GM18868 (cell line): ENCODE measurements at regions not wholly inside any gene's neighbourhood (a gene's known extent, or its start where the extent isn't known, plus 50 kb on each side); places are given as distances from the start of the nearest gene placed in this dataset.

ENCODE experiments used
- ATAC-seq: cut with Tn5 transposase; IDR thresholded peaks from one replicate; pipeline ENCODE4 v1.9.1; 2021; ENCODE audit warnings: mild to moderate bottlenecking, moderate library complexity; ENCODE audit not compliant: unreplicated experiment

DNA sequence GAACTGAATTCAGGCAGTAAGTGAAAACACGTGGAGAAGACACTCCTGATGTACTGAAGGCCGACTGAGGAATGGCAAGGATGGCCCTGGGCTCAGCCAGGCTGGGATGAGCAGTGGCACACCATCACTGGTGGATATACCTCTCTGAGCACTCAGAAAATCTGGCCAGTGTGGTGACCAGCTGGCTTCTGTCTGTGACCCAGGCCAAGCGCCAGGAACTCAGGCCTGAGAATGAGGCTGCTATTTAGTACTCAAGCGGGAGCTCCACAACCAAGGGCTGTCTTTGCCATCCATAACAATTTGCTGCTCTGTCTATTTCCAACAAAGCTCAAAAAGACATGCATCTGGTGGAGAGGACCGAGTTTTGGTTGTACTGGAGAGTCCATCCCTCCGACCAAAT is 586.3 kb downstream of the BCL11B start:
- ATAC-seq, result no peak

DNA sequence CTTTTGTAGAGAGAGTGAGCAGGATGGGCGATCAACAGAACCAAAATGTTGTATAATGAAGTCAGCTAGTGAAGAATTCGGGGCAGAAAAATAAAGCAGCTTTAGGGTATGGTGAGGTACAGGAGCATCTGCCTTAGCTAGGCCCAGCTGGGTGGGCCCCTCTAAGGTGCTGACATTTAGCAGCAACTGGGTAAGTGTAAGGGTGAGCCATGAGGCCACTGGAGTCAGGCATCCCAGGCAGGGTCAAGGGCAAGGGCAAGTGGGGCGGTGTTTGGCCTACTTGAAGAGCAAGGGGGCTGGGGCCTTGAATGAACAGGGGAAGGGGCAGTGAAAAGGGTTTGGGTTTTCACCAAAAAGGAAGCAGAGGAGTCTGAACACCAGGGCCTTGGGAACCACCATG is 583.6 kb downstream of the BCL11B start:
- no peak for ATAC-seq

DNA sequence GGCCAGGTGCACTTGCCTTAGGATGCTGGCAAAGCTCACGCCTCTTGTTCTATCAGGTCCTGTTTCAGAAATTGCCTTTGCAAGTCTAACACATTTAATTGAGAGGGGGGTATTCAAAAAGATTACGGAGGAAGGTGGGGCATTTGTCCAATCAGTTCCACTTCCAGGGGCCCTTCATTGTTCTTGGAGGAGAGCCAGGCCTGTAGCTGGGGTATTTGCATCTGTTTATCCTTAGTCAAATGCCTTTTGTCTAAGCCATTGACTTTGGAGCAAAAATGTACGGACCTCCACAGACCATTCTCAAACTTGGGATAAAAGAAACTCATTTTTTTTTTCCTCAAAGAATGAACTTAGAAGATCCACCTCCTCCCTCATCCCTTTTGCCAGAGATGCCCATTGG is 582.0 kb downstream of the BCL11B start:
- ATAC-seq, result no peak

DNA sequence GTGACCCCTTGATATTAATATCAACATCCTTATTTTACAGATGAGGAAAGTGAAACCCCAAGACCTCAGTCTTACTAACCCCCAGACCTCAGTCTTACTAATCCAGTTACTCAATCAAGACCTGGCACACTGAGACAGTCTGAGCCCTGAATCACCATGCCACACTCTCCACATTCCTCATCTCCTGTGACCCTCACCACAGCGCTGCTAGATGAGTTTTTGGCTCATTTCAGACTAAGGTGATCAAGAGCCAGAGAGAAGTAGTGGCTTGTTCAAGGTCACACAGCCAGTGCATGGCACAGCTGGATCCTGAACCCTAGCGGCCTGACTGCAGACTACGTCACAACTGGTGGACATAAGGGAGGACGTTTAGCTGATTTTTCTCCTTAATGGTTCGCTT is 579.2 kb downstream of the BCL11B start:
- no peak for ATAC-seq

DNA sequence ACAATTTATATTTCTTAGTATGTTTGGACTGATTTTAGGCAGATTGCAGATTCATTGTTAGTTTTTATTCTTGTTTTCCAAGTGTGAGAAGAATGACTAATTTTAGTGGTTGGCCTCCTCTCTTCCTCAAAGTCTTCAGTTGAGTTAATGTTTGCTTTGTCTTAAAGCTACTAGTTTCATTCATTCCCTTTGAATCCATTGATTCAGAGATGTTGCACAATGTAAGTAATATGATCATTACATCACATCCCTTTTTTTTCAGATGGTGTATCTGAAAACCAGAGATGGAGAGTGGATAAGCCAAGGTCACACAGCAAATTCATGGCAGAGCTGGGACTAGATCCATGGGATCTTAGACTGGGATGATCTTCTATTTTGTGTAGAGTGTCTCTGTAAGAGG is 577.5 kb downstream of the BCL11B start:
- no peak for ATAC-seq

DNA sequence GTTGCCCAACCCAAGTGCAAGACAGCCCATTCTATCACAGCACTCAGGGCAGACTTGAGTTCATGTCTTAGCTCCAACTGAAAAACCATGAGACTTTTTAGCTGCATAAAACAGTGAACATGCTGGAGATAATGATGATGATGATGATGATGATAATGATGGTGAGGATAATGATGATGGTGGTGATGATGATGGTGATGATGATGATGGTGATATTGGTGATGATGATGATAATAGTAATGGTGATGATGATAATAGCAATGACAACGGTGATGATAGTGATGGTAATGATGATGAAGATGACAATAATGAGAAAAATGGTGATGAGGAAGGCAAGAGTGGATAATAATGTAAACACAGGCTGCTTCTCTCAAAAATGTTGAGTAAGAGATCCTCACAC is 576.2 kb downstream of the BCL11B start:
- no peak for ATAC-seq

DNA sequence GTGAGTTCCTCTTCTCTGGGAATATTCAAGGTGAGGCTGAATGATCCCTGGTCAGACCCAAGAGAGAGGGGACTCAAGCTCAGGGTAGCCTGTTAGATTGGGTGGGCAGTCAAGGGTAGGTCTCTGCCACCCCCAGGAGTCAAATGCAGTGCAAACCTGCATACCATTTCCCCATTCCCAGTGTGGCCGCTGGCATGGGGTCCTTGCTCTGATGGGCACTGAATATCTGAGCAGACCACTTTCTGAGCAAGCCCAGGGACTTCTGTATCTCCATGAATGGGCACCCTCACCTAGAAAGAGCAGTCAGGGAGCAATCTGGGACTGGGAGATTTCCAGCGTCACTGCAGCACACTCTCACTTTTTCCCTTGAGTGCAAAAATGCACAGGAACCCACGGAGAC is 573.7 kb downstream of the BCL11B start:
- no peak for ATAC-seq

DNA sequence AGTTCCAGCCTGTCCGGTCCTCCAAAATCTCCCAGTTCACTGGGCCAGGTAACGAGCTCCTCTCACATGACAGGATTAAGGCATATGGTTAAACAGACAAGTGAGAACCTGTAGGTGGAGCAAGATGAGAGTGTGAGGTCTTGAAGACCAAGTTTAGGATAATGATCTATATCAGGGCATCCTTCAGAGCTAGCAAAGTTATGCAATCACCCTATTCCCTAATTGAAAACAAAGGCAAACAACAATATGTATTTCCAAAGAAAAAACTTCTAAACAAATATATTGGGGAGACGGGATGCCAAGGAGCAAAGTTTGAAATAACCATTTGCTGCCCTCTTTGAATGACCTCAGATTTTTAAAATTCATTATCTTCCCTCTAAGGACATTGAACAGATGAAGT is 571.2 kb downstream of the BCL11B start:
- no peak for ATAC-seq

DNA sequence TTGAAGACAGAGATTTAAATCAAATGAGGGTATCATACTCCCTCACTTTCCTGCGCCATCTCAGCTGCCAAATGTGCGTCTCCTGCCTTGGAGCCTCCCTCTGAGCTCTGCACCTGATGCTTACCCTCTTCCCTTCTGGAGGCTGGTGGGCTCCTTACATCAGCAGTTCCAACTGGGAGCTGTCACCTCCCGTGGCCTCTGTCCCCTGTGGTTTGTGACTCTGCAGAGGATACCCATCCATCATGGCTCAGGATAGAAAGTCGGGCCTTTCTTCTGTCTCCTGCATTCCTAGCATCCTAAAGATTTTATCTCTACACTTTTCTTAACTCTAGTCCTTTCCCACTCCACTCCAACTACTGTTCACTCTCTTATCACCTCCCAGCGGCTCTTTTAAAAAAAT is 570.6 kb downstream of the BCL11B start:
- no peak for ATAC-seq

DNA sequence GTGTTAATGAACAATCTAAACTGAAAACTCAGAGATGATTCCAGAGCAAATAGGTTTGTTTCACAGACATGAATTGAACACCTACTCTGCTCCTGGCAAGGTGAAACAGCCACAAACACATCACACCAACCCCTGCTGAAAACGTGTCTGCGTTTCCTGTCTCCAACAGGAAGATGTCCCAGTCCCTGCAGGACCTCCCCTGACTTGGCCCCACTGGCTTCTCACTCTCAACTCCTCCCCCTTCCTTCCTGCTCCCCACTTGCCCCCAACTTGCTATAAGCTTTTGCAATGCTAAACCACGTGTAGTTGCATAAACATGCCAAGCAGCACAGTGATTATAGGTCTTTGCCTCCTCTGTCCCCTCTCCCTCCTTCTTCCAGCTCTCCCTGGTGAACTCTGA is 567.6 kb downstream of the BCL11B start:
- no peak for ATAC-seq

DNA sequence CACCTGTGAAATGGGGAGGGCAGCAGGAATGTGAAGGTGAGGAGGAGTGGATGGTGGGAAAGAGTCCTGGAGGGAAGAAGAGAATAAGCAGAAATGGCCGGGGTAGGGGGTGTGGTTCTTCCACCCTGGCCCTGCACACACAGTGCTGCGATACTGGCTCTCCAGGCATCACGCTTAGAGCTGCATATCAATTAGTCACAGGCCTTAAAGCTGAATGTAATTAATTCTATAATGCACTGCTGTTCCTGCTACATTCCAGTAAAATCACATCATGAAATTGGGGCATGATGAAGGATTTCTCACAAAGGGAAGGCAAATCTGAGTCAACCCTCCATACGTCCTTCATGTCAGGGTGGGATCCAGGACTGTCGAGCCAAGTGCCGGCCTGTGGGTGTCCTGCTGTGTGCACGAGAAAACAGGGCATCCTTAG is 566.1 kb downstream of the BCL11B start:
- ATAC-seq, result no peak

DNA sequence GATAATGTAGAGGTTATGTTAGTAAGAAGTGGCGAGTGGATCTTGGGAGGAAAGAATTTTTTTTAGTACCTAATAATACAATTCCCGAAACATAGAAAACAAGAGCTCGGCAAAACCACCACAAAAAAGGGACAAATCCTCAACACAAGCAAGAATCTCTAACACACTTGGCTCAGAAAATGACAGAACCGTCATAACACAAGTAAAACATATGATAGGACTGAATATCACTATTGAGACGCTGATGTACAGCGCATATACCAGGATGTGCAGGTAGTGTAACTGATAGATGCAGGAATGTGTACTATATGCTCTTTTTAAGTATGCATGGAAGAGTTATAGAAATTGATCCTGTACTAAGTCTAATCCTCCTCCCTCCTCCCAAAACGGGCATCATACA is 564.5 kb downstream of the BCL11B start:
- ATAC-seq, result no peak

DNA sequence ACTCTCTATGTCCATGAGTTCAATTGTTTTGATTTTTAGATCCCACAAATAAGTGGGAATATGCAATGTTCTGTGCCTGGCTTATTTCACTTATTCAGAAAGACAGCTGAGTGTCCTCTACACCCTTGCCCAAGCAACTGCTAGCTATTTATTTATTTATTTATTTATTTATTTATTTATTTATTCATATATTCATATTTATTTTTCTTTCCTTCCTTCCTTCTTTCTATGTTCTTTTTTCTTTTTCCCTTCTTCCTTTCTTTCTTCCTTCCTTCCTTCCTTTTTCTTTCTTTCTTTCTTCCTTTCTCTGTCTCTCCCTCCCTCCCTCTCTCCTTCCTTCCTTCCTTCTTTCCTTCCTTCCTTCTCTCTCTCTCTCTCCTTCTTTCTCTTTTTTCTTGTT is 563.4 kb downstream of the BCL11B start:
- ATAC-seq, result no peak

DNA sequence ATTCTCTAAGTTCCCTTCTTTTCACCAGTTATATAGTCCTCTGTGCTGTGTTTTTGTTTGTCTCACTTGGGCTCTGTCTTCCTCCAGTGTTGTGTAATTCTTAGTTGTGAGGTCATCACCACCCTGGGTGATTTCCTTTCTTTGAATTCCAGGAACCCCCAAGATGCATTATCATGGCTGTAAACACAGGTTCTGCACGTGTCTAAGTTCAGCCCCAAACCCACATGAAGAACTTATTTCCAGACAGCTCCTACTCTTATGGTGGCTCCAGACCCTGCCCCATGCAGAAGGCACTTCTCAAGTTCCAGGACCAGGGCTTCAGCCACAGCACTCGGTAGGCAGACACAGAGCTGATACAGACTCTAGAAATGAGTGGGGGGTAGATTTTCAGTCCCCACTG is 560.5 kb downstream of the BCL11B start:
- no peak for ATAC-seq

DNA sequence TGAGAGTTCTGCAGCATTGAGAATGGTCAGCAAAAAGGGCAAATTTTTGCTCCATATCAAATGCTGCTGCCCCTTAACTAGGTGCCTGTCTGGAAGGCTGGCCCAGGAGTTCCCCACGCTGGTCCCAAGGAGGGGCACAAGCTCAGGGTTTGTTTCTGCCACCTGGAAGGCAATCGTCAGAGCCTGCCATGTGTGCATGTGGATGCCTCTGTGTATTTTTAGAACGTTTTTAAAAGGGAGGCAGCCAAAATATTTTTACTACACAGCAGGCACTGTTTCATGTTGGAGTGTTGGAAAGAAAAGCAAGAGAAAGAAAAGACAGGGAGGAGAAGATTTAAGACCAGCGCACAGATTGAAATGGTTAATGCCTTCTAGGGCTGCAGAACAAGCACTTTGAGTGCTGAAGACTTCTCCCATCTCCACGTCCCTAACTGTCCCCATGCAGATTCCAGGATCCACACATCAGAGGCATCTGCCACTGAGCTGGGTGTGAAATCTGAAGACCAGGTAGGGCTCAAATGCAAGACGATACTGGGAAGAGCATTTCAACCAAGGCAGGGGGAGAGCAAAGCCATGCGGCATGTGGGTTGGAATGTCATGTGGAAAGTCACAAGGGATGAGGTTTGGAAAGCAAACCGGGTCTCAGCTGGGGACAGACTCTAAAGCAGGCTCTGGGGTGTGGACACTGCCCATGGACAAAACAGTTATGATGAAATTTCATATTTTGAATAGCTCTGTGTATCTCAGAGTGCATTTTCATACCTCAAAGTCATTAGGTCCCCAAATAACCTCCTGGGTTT is 557.2 kb downstream of the BCL11B start:
- no peak for ATAC-seq

DNA sequence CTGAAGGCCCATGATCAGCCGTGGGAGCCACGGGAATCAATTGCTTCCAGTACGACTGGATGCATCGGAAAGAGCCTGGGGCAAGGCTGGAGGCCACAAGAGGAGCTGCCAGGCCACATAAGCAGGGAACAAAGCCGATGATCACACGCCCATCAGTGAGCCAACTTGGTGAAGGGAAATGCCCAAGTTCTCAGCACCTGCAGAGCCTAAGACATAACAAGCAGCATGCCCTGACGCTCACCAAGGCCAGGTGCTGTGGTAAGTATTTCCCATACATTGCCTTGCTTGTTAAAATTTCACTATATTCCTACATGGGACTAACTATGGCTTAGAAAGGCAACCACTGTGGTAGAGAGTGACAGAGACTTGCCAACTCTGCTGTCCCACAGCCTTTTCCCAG is 555.9 kb downstream of the BCL11B start:
- ATAC-seq, result no peak

DNA sequence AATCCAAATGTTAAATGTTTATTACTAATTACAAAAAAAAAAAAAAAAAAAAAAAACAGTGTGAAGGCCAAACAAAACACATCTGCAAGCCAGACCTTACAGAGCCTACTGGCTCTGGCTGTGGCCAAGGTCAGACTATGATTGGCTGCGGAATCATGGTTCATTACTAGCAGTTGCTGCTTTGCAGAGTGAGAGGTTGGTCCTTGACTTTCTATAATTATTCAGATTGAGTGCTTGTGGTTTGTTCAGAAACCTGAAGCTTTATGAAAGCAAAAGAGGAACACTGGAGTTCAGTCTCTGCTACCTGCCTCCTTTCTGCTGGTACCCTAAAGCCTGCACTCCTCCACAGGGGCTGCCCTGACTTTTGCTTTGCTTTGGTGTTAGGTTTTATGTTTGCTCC is 550.9 kb downstream of the BCL11B start:
- ATAC-seq, result no peak

DNA sequence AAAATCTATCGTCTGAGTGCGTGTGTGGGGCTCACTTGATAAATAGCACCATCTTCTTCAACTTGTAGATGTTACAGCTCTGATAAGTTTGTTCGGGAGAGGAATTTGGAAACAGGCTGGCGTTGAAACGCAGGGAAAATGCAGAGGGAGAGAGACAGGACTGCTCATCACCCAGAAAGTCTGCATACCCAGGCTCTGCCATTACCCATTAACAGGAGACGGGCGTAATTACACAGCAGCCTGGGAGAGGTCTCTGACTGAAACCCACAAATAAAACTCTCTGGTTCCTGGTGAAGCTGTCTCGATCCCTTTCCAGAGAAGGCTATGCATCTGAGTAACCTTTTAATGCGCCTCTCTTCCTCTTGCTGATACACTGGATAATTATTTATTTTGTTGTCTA is 547.3 kb downstream of the BCL11B start:
- no peak for ATAC-seq

DNA sequence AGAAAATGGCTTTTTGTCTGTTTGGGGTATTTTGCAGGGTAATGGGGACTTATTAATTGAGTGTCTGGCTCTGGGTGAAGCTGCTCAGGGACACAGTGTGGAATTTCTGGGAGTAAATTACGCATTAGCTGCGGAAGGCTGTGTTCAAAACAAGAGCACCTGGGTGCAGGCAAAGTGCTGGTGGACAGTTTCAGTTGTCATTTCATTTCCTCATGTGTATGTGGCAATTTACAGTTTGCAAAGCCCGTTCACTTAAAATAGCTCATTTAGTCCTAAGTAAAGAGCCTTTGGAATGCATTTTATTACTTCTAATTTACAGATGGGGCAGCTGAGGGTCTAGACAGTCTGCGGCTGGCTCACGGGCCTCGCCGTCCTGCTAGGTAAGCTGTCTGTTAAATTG is 546.8 kb downstream of the BCL11B start:
- no peak for ATAC-seq

DNA sequence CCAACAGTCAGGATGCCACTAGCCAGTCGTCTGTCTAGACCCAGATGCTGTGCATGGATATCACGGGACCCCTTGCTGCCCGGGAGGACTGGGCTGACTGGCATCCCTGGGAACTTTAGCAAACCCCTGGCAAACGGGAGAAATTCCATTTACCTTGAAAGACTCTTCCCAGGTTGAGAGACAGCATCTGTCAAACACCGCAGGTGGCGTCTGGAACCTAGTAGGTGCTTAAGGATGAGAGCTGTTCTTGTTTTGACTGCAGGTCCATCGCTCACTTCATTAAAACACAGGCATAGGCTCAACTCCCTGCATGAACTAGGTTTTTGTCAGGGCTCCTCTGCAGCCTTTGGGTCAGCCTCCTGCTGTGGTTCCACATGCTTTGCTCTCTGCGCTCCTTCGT is 546.3 kb downstream of the BCL11B start:
- ATAC-seq, result no peak

DNA sequence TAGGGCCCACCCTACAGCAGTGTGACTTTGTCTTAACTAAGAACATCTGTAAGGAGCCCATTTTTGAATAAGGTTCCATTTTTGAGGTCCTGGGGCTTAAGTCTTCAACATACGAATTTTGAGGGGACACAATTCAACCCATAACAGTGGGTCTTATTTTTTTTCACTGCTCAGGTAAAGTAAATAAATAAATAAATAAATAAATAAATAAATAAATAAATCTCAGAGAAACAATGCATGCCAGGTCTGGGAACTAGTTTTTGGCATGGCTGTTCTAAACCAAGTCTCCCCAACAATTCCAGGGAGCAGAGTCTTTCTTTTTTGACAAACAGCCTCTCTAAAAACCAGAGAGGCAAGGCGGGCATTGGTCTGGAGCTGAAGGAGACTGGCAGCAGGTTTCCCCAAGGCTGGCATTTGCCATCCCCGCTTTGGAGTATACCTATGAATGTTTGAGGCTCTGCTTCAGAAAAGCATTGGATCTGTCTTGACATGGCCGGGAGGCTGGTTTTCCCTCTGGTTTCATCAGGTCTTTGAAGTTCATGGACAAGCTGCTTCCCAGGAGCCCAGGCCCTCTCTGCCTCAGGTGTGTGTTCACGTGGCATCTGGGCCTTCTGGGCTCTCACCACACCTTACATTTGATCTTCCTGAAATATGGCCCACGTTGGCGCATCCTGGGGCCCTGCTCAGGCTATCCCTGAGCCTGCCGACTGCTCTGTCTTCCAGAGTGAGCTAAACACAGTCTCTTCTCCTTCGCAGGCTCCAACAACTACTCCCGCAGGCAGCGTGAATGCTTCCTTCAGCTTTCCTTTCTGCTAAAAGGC is 545.2 kb downstream of the BCL11B start:
- no peak for ATAC-seq

DNA sequence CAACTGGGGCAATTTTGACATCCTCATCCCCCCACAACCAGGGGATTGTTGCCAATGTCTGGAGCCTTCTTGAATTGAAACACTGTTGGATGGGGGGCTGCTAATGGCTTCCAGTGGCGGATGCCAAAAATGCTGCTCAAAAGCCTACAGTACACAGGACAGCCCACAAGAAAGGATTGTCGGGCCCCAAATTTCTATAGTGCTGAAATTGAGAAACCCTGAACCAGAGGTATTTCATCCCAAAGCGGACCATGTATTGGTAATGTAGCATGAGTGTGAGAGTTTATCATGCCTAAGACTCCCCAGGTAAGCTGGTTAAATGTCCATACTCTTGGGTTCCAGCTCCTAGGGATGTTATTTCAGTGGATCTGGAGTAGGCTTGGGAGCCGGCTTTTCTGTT is 544.0 kb downstream of the BCL11B start:
- ATAC-seq, result no peak
